H7 (cell line): ENCODE measurements at regions not wholly inside any gene's neighbourhood (a gene's known extent, or its start where the extent isn't known, plus 50 kb on each side); places are given as distances from the start of the nearest gene placed in this dataset.

Experiments used
- DNase-seq: peaks from one replicate; pipeline ENCODE4 v3.0.0; 2012
- H3K27me3 ChIP-seq: 2 replicates; pipeline ENCODE4 v1.6.0; 2011; ENCODE audit warnings: mild to moderate bottlenecking, low read length; ENCODE audit not compliant: control insufficient read depth, insufficient read depth
- H3K36me3 ChIP-seq: replicated peaks from 2 replicates; pipeline ENCODE4 v1.5.1; 2011; ENCODE audit warnings: low read length; ENCODE audit not compliant: control insufficient read depth, insufficient read depth
- H3K4me3 ChIP-seq: 2 replicates; pipeline ENCODE4 v1.5.1; 2011; ENCODE audit warnings: low read depth, mild to moderate bottlenecking, control low read depth, low read length, moderate library complexity; ENCODE audit not compliant: insufficient read depth

- Histone ChIP-seq H3K27me3 (no peaks in the 10 kb centered on the region), H3K4me3 (no peak overlapping the region), H3K36me3 (no peaks in the 10 kb centered on the region)
- no peak for DNase-seq
These were observed 96.9 kb downstream of the THBS2 start for GRCh38 chr6:169156793-169157147.

GRCh38 chr6:169156108-169156792, 97.4 kb downstream of the THBS2 start:
- Histone ChIP-seq H3K4me3 (no peak overlapping the region), H3K27me3 (no peaks in the 10 kb centered on the region), H3K36me3 (no peaks in the 10 kb centered on the region)
- DNase-seq = peak; percentile 33

GRCh38 chr6:169155481-169155880, 98.2 kb downstream of the THBS2 start:
- H3K4me3 ChIP-seq = no peak overlapping the region

GRCh38 chr6:169153401-169153800, 100.2 kb downstream of the THBS2 start:
- Histone ChIP-seq H3K36me3 (no peaks in the 10 kb centered on the region), H3K4me3 (no peak overlapping the region), H3K27me3 (no peaks in the 10 kb centered on the region)
- no peak for DNase-seq

More at GRCh38 chr6:169155481-169155880, 98.2 kb downstream of the THBS2 start:
- DNase-seq = no peak
- Histone ChIP-seq H3K27me3 (no peaks in the 10 kb centered on the region), H3K36me3 (no peaks in the 10 kb centered on the region)

- no peaks in the 10 kb centered on the region for H3K27me3 ChIP-seq
- no peaks in the 10 kb centered on the region for H3K36me3 ChIP-seq
- DNase-seq = no peak
- no peak overlapping the region for H3K4me3 ChIP-seq
These were observed 107.1 kb downstream of the THBS2 start for GRCh38 chr6:169146521-169146920.

- Histone ChIP-seq H3K4me3 (no peak overlapping the region), H3K27me3 (no peaks in the 10 kb centered on the region), H3K36me3 (no peaks in the 10 kb centered on the region)
- no peak for DNase-seq
These were observed 107.6 kb downstream of the THBS2 start for GRCh38 chr6:169145991-169146501.

- no peak for DNase-seq
These were observed 108.2 kb downstream of the THBS2 start for GRCh38 chr6:169145496-169145895.

GRCh38 chr6:169144356-169144755, 109.3 kb downstream of the THBS2 start:
- H3K36me3 ChIP-seq = no peaks in the 10 kb centered on the region
- no peaks in the 10 kb centered on the region for H3K27me3 ChIP-seq
- H3K4me3 ChIP-seq = no peak overlapping the region
- DNase-seq = no peak

More at GRCh38 chr6:169145496-169145895, 108.2 kb downstream of the THBS2 start:
- H3K27me3 ChIP-seq = no peaks in the 10 kb centered on the region
- no peaks in the 10 kb centered on the region for H3K36me3 ChIP-seq
- no peak overlapping the region for H3K4me3 ChIP-seq

GRCh38 chr6:169142538-169142844, 111.2 kb downstream of the THBS2 start:
- no peaks in the 10 kb centered on the region for H3K36me3 ChIP-seq
- no peak overlapping the region for H3K4me3 ChIP-seq
- H3K27me3 ChIP-seq = no peaks in the 10 kb centered on the region
- no peak for DNase-seq

- DNase-seq = no peak
- Histone ChIP-seq H3K4me3 (no peak overlapping the region), H3K36me3 (no peaks in the 10 kb centered on the region)
These were observed 111.7 kb downstream of the THBS2 start for GRCh38 chr6:169141671-169142537.

GRCh38 chr6:169140986-169141495, 112.6 kb downstream of the THBS2 start:
- DNase-seq = no peak
- no peaks in the 10 kb centered on the region for H3K27me3 ChIP-seq
- H3K4me3 ChIP-seq = no peak overlapping the region
- H3K36me3 ChIP-seq = no peaks in the 10 kb centered on the region

More at GRCh38 chr6:169141671-169142537, 111.7 kb downstream of the THBS2 start:
- H3K27me3 ChIP-seq = no peaks in the 10 kb centered on the region

- Histone ChIP-seq H3K36me3 (no peaks in the 10 kb centered on the region), H3K4me3 (no peak overlapping the region), H3K27me3 (no peaks in the 10 kb centered on the region)
- peak; percentile 39 for DNase-seq
These were observed 114.3 kb downstream of the THBS2 start for GRCh38 chr6:169139179-169139971.

GRCh38 chr6:169132352-169132940, 121.2 kb downstream of the THBS2 start:
- H3K36me3 ChIP-seq = no peaks in the 10 kb centered on the region
- no peak for DNase-seq
- no peak overlapping the region for H3K4me3 ChIP-seq

GRCh38 chr6:169131390-169131789, 122.3 kb downstream of the THBS2 start:
- Histone ChIP-seq H3K36me3 (no peaks in the 10 kb centered on the region), H3K27me3 (no peaks in the 10 kb centered on the region), H3K4me3 (no peak overlapping the region)
- DNase-seq = no peak

More at GRCh38 chr6:169132352-169132940, 121.2 kb downstream of the THBS2 start:
- H3K27me3 ChIP-seq = no peaks in the 10 kb centered on the region
